Mesenchymal stem cell (in vitro differentiated cells and primary cell): ENCODE measurements at regions not wholly inside any gene's neighbourhood (a gene's known extent, or its start where the extent isn't known, plus 50 kb on each side); places are given as distances from the start of the nearest gene placed in this dataset.

Experiments
- DNase-seq: peaks from one replicate; pipeline ENCODE4 v3.0.0-alpha.2; 2013
- H2AFZ ChIP-seq: one replicate; pipeline ENCODE4 v1.6.1; 2013; ENCODE audit warnings: low read depth, mild to moderate bottlenecking, control low read depth, inconsistent platforms, low read length, moderate library complexity
- H2AK5ac ChIP-seq: 2 replicates; pipeline ENCODE4 v1.6.1; 2013; ENCODE audit warnings: low read length, moderate library complexity, mild to moderate bottlenecking, inconsistent platforms; ENCODE audit not compliant: severe bottlenecking
- H2BK120ac ChIP-seq: one replicate; pipeline ENCODE4 v1.6.1; 2013; ENCODE audit warnings: low read depth, mild to moderate bottlenecking, inconsistent platforms, low read length, moderate library complexity
- H2BK12ac ChIP-seq, 2 experiments: one replicate each; pipeline ENCODE4 v1.6.1; 2013; ENCODE audit warnings: inconsistent platforms in 2 of 2, low read length in 2 of 2, mild to moderate bottlenecking in 2 of 2, moderate library complexity in 2 of 2, control low read depth in 1 of 2
- H2BK15ac ChIP-seq: one replicate; pipeline ENCODE4 v1.6.1; 2013; ENCODE audit warnings: mild to moderate bottlenecking, low read depth, inconsistent platforms; ENCODE audit not compliant: poor library complexity, severe bottlenecking
- H2BK5ac ChIP-seq: 2 replicates; pipeline ENCODE4 v1.6.1; 2013; ENCODE audit warnings: low read depth, mild to moderate bottlenecking, low read length, control low read depth, inconsistent platforms; ENCODE audit not compliant: poor library complexity, severe bottlenecking
- H3K14ac ChIP-seq, 2 experiments: one replicate each; pipeline ENCODE4 v1.6.1; 2013; ENCODE audit warnings: inconsistent platforms in 2 of 2, low read length in 2 of 2, control low read depth in 1 of 2, mild to moderate bottlenecking in 1 of 2, moderate library complexity in 1 of 2
- H3K18ac ChIP-seq, 2 experiments: one replicate each; pipeline ENCODE4 v1.6.1; 2013; ENCODE audit warnings: inconsistent platforms in 2 of 2, low read length in 2 of 2, control low read depth in 1 of 2, low read depth in 1 of 2, mild to moderate bottlenecking in 1 of 2
- H3K23ac ChIP-seq, 2 experiments: one replicate each; pipeline ENCODE4 v1.6.1; 2013; ENCODE audit warnings: inconsistent platforms in 2 of 2, low read length in 2 of 2, mild to moderate bottlenecking in 2 of 2, moderate library complexity in 2 of 2, control low read depth in 1 of 2
- H3K27ac ChIP-seq: 2 replicates; pipeline ENCODE4 v1.5.1; 2013; ENCODE audit warnings: mild to moderate bottlenecking, moderate library complexity, low read length, control low read depth, inconsistent platforms; ENCODE audit not compliant: poor library complexity, severe bottlenecking
- H3K27me3 ChIP-seq, 2 experiments: 2 replicates each; pipeline versions ENCODE4 v1.6.1 to v1.7.0; 2013; ENCODE audit warnings: low read length in 2 of 2, mild to moderate bottlenecking in 2 of 2, moderate library complexity in 2 of 2, control low read depth in 1 of 2, inconsistent platforms in 1 of 2; ENCODE audit not compliant: control insufficient read depth in 1 of 2, insufficient read depth in 1 of 2
- H3K36me3 ChIP-seq, 2 experiments: 2 replicates each; pipeline versions ENCODE4 v1.6.1 to v1.7.0; 2013; ENCODE audit warnings: low read length in 2 of 2, control low read depth in 1 of 2, inconsistent platforms in 1 of 2, low read depth in 1 of 2, mild to moderate bottlenecking in 1 of 2; ENCODE audit not compliant: insufficient read depth in 2 of 2, control insufficient read depth in 1 of 2
- H3K4ac ChIP-seq, 2 experiments: one replicate each; pipeline ENCODE4 v1.6.1; 2013; ENCODE audit warnings: inconsistent platforms in 2 of 2, low read length in 2 of 2, mild to moderate bottlenecking in 2 of 2, moderate library complexity in 2 of 2, control low read depth in 1 of 2, low read depth in 1 of 2
- H3K4me1 ChIP-seq: 2 replicates; pipeline ENCODE4 v1.6.1; 2013; ENCODE audit warnings: low read depth, low read length, control low read depth; ENCODE audit not compliant: control insufficient read depth, insufficient read depth
- H3K4me2 ChIP-seq: 2 replicates; pipeline ENCODE4 v1.6.1; 2013; ENCODE audit warnings: low read length, mild to moderate bottlenecking, inconsistent platforms; ENCODE audit not compliant: poor library complexity, severe bottlenecking
- H3K4me3 ChIP-seq, 2 experiments: 2 replicates each; pipeline versions ENCODE4 v1.5.1 to v1.7.0; 2013; ENCODE audit warnings: low read length in 2 of 2, mild to moderate bottlenecking in 2 of 2, control low read depth in 1 of 2, low read depth in 1 of 2; ENCODE audit not compliant: insufficient read depth in 1 of 2
- H3K79me1 ChIP-seq: replicated peaks from 2 replicates; pipeline ENCODE4 v1.6.1; 2013; ENCODE audit warnings: mild to moderate bottlenecking, control low read depth, low read length, inconsistent platforms; ENCODE audit not compliant: poor library complexity, severe bottlenecking
- H3K9ac ChIP-seq: 2 replicates; pipeline ENCODE4 v1.7.0; 2013; ENCODE audit warnings: mild to moderate bottlenecking, low read length, moderate library complexity
- H3K9me3 ChIP-seq: 2 replicates; pipeline ENCODE4 v1.7.0; 2013; ENCODE audit warnings: mild to moderate bottlenecking, low read length; ENCODE audit not compliant: control insufficient read depth
- H4K8ac ChIP-seq: one replicate; pipeline ENCODE4 v1.6.1; 2013; ENCODE audit warnings: inconsistent platforms, mild to moderate bottlenecking, low read length, moderate library complexity
- H4K91ac ChIP-seq: one replicate; pipeline ENCODE4 v1.6.1; 2013; ENCODE audit warnings: mild to moderate bottlenecking, low read length, inconsistent platforms
- WGBS: methylation state at CpG from one replicate; pipeline ENCODE4 v1.1.7; 2013; ENCODE audit warnings: mixed read lengths; 5-methylcytosine and 5-hydroxymethylcytosine counted together

GRCh38 chr2:163338270-163338669 is 397.5 kb downstream of the FIGN start:
- H3K14ac ChIP-seq = no peak overlapping the region
- no peak overlapping the region for H3K23ac ChIP-seq
- H2BK120ac ChIP-seq = no peak overlapping the region
- H2BK12ac ChIP-seq = no peak overlapping the region
- H3K36me3 ChIP-seq = no peaks in the 10 kb centered on the region
- H4K91ac ChIP-seq = no peak overlapping the region
- no peak overlapping the region for H3K27ac ChIP-seq
- H2BK15ac ChIP-seq = no peak overlapping the region
- H3K9me3 ChIP-seq = no peaks in the 10 kb centered on the region
- H2AFZ ChIP-seq = no peak overlapping the region
- H3K18ac ChIP-seq = no peak overlapping the region
- H3K4me3 ChIP-seq = no peak overlapping the region
- 81% methylated on average over 3 of the region's 3 CpGs for WGBS
- H2AK5ac ChIP-seq = no peak overlapping the region
- no peak overlapping the region for H4K8ac ChIP-seq
- H3K79me1 ChIP-seq = no peaks in the 10 kb centered on the region
- no peak overlapping the region for H3K9ac ChIP-seq
- no peak overlapping the region for H2BK5ac ChIP-seq
- no peak overlapping the region for H3K4me2 ChIP-seq
- no peak for DNase-seq
- no peaks in the 10 kb centered on the region for H3K4me1 ChIP-seq
- no peak overlapping the region for H3K4ac ChIP-seq
- no peaks in the 10 kb centered on the region for H3K27me3 ChIP-seq

- WGBS = 85% methylated on average over 1 of the region's 2 CpGs
- no peak overlapping the region for H3K27ac ChIP-seq
- no peak overlapping the region for H2BK5ac ChIP-seq
Observed at GRCh38 chr2:163324677-163325076, 411.1 kb downstream of the FIGN start.

GRCh38 chr2:163319006-163319405 is 416.8 kb downstream of the FIGN start:
- Histone ChIP-seq H3K79me1 (no peaks in the 10 kb centered on the region), H3K4ac (no peak overlapping the region), H3K36me3 (no peaks in the 10 kb centered on the region), H3K9ac (no peak overlapping the region), H4K91ac (no peak overlapping the region), H2BK5ac (no peak overlapping the region), H3K4me2 (no peak overlapping the region), H3K14ac (no peak overlapping the region), H3K18ac (no peak overlapping the region), H2BK120ac (no peak overlapping the region), H2AK5ac (no peak overlapping the region), H3K23ac (no peak overlapping the region), H2BK15ac (no peak overlapping the region), H2BK12ac (no peak overlapping the region), H3K4me3 (no peak overlapping the region), H2AFZ (no peak overlapping the region), H3K27me3 (no peaks in the 10 kb centered on the region), H3K4me1 (no peaks in the 10 kb centered on the region), H3K9me3 (no peaks in the 10 kb centered on the region), H4K8ac (no peak overlapping the region), H3K27ac (no peak overlapping the region)
- DNase-seq = peak; percentile 74
- 64% methylated on average over 2 of the region's 2 CpGs for WGBS

More at GRCh38 chr2:163324677-163325076, 411.1 kb downstream of the FIGN start:
- Histone ChIP-seq H2AFZ (no peak overlapping the region), H2BK15ac (no peak overlapping the region), H2AK5ac (no peak overlapping the region), H3K27me3 (no peaks in the 10 kb centered on the region), H3K9me3 (no peaks in the 10 kb centered on the region), H3K18ac (no peak overlapping the region), H3K14ac (no peak overlapping the region), H3K36me3 (no peaks in the 10 kb centered on the region), H4K91ac (no peak overlapping the region), H3K4me1 (no peaks in the 10 kb centered on the region), H3K4me2 (no peak overlapping the region), H3K9ac (no peak overlapping the region), H2BK12ac (no peak overlapping the region), H4K8ac (no peak overlapping the region), H2BK120ac (no peak overlapping the region), H3K79me1 (no peaks in the 10 kb centered on the region), H3K4ac (no peak overlapping the region), H3K4me3 (no peak overlapping the region), H3K23ac (no peak overlapping the region)
- no peak for DNase-seq

GRCh38 chr2:163314712-163315111 is 421.1 kb downstream of the FIGN start:
- Histone ChIP-seq H2BK5ac (no peak overlapping the region), H3K9ac (no peak overlapping the region), H3K4me1 (no peaks in the 10 kb centered on the region), H2BK120ac (no peak overlapping the region), H3K14ac (no peak overlapping the region), H3K4me2 (no peak overlapping the region), H4K8ac (no peak overlapping the region), H4K91ac (no peak overlapping the region), H2BK15ac (no peak overlapping the region), H3K36me3 (no peaks in the 10 kb centered on the region), H3K23ac (no peak overlapping the region), H3K4me3 (no peak overlapping the region), H3K9me3 (no peaks in the 10 kb centered on the region), H2AFZ (no peak overlapping the region), H3K27ac (no peak overlapping the region), H3K4ac (no peak overlapping the region), H2AK5ac (no peak overlapping the region), H3K18ac (no peak overlapping the region), H3K27me3 (no peaks in the 10 kb centered on the region), H3K79me1 (no peaks in the 10 kb centered on the region), H2BK12ac (no peak overlapping the region)
- no peak for DNase-seq
- 81% methylated on average over 1 of the region's 2 CpGs for WGBS
